Mesenchymal stem cell (in vitro differentiated cells and primary cell): ENCODE measurements at regions not wholly inside any gene's neighbourhood (a gene's known extent, or its start where the extent isn't known, plus 50 kb on each side); places are given as distances from the start of the nearest gene placed in this dataset.
A peak's percentile ranks its signal among the peaks of the same experiment; 100 is the strongest.

Source experiments
- DNase-seq: peaks from one replicate; pipeline ENCODE4 v3.0.0-alpha.2; 2013
- H2AFZ ChIP-seq: one replicate; pipeline ENCODE4 v1.6.1; 2013; ENCODE audit warnings: low read depth, mild to moderate bottlenecking, control low read depth, inconsistent platforms, low read length, moderate library complexity
- H2AK5ac ChIP-seq: 2 replicates; pipeline ENCODE4 v1.6.1; 2013; ENCODE audit warnings: low read length, moderate library complexity, mild to moderate bottlenecking, inconsistent platforms; ENCODE audit not compliant: severe bottlenecking
- H2BK120ac ChIP-seq: one replicate; pipeline ENCODE4 v1.6.1; 2013; ENCODE audit warnings: low read depth, mild to moderate bottlenecking, inconsistent platforms, low read length, moderate library complexity
- H2BK12ac ChIP-seq, 2 experiments: one replicate each; pipeline ENCODE4 v1.6.1; 2013; ENCODE audit warnings: inconsistent platforms in 2 of 2, low read length in 2 of 2, mild to moderate bottlenecking in 2 of 2, moderate library complexity in 2 of 2, control low read depth in 1 of 2
- H2BK15ac ChIP-seq: one replicate; pipeline ENCODE4 v1.6.1; 2013; ENCODE audit warnings: mild to moderate bottlenecking, low read depth, inconsistent platforms; ENCODE audit not compliant: poor library complexity, severe bottlenecking
- H2BK5ac ChIP-seq: 2 replicates; pipeline ENCODE4 v1.6.1; 2013; ENCODE audit warnings: low read depth, mild to moderate bottlenecking, low read length, control low read depth, inconsistent platforms; ENCODE audit not compliant: poor library complexity, severe bottlenecking
- H3K14ac ChIP-seq, 2 experiments: one replicate each; pipeline ENCODE4 v1.6.1; 2013; ENCODE audit warnings: inconsistent platforms in 2 of 2, low read length in 2 of 2, control low read depth in 1 of 2, mild to moderate bottlenecking in 1 of 2, moderate library complexity in 1 of 2
- H3K18ac ChIP-seq, 2 experiments: one replicate each; pipeline ENCODE4 v1.6.1; 2013; ENCODE audit warnings: inconsistent platforms in 2 of 2, low read length in 2 of 2, control low read depth in 1 of 2, low read depth in 1 of 2, mild to moderate bottlenecking in 1 of 2
- H3K23ac ChIP-seq, 2 experiments: one replicate each; pipeline ENCODE4 v1.6.1; 2013; ENCODE audit warnings: inconsistent platforms in 2 of 2, low read length in 2 of 2, mild to moderate bottlenecking in 2 of 2, moderate library complexity in 2 of 2, control low read depth in 1 of 2
- H3K27ac ChIP-seq: 2 replicates; pipeline ENCODE4 v1.5.1; 2013; ENCODE audit warnings: mild to moderate bottlenecking, moderate library complexity, low read length, control low read depth, inconsistent platforms; ENCODE audit not compliant: poor library complexity, severe bottlenecking
- H3K27me3 ChIP-seq, 2 experiments: 2 replicates each; pipeline versions ENCODE4 v1.6.1 to v1.7.0; 2013; ENCODE audit warnings: low read length in 2 of 2, mild to moderate bottlenecking in 2 of 2, moderate library complexity in 2 of 2, control low read depth in 1 of 2, inconsistent platforms in 1 of 2; ENCODE audit not compliant: control insufficient read depth in 1 of 2, insufficient read depth in 1 of 2
- H3K36me3 ChIP-seq, 2 experiments: 2 replicates each; pipeline versions ENCODE4 v1.6.1 to v1.7.0; 2013; ENCODE audit warnings: low read length in 2 of 2, control low read depth in 1 of 2, inconsistent platforms in 1 of 2, low read depth in 1 of 2, mild to moderate bottlenecking in 1 of 2; ENCODE audit not compliant: insufficient read depth in 2 of 2, control insufficient read depth in 1 of 2
- H3K4ac ChIP-seq, 2 experiments: one replicate each; pipeline ENCODE4 v1.6.1; 2013; ENCODE audit warnings: inconsistent platforms in 2 of 2, low read length in 2 of 2, mild to moderate bottlenecking in 2 of 2, moderate library complexity in 2 of 2, control low read depth in 1 of 2, low read depth in 1 of 2
- H3K4me1 ChIP-seq: 2 replicates; pipeline ENCODE4 v1.6.1; 2013; ENCODE audit warnings: low read depth, low read length, control low read depth; ENCODE audit not compliant: control insufficient read depth, insufficient read depth
- H3K4me2 ChIP-seq: 2 replicates; pipeline ENCODE4 v1.6.1; 2013; ENCODE audit warnings: low read length, mild to moderate bottlenecking, inconsistent platforms; ENCODE audit not compliant: poor library complexity, severe bottlenecking
- H3K4me3 ChIP-seq, 2 experiments: 2 replicates each; pipeline versions ENCODE4 v1.5.1 to v1.7.0; 2013; ENCODE audit warnings: low read length in 2 of 2, mild to moderate bottlenecking in 2 of 2, control low read depth in 1 of 2, low read depth in 1 of 2; ENCODE audit not compliant: insufficient read depth in 1 of 2
- H3K79me1 ChIP-seq: replicated peaks from 2 replicates; pipeline ENCODE4 v1.6.1; 2013; ENCODE audit warnings: mild to moderate bottlenecking, control low read depth, low read length, inconsistent platforms; ENCODE audit not compliant: poor library complexity, severe bottlenecking
- H3K9ac ChIP-seq: 2 replicates; pipeline ENCODE4 v1.7.0; 2013; ENCODE audit warnings: mild to moderate bottlenecking, low read length, moderate library complexity
- H3K9me3 ChIP-seq: 2 replicates; pipeline ENCODE4 v1.7.0; 2013; ENCODE audit warnings: mild to moderate bottlenecking, low read length; ENCODE audit not compliant: control insufficient read depth
- H4K8ac ChIP-seq: one replicate; pipeline ENCODE4 v1.6.1; 2013; ENCODE audit warnings: inconsistent platforms, mild to moderate bottlenecking, low read length, moderate library complexity
- H4K91ac ChIP-seq: one replicate; pipeline ENCODE4 v1.6.1; 2013; ENCODE audit warnings: mild to moderate bottlenecking, low read length, inconsistent platforms
- WGBS: methylation state at CpG from one replicate; pipeline ENCODE4 v1.1.7; 2013; ENCODE audit warnings: mixed read lengths; 5-methylcytosine and 5-hydroxymethylcytosine counted together

GRCh38 chr20:40278673-40279072 lies 410.4 kb downstream of the MAFB start:
- Histone ChIP-seq H3K4me3 (no peak overlapping the region), H3K27me3 (peaks cover 0 to 11% of the 10 kb centered on the region in 2 experiments), H3K4me1 (peaks cover 3% of the 10 kb centered on the region), H3K23ac (no peak overlapping the region), H4K8ac (peak overlapping the region; percentile 79), H3K9me3 (no peaks in the 10 kb centered on the region), H3K27ac (no peak overlapping the region), H3K9ac (peak overlapping the region; percentile 62), H2BK5ac (no peak overlapping the region), H3K18ac (peak overlapping the region; percentile 26 to 79), H2BK120ac (peak overlapping the region; percentile 11), H3K79me1 (no peaks in the 10 kb centered on the region), H2AFZ (no peak overlapping the region), H3K14ac (no peak overlapping the region), H3K36me3 (no peaks in the 10 kb centered on the region), H3K4me2 (no peak overlapping the region), H2BK12ac (peak overlapping the region; percentile 27 to 38), H2AK5ac (no peak overlapping the region), H4K91ac (peak overlapping the region; percentile 91), H2BK15ac (no peak overlapping the region), H3K4ac (peak overlapping the region; percentile 12 to 28)
- no peak for DNase-seq
- WGBS = 96% methylated on average over 3 of the region's 3 CpGs

GRCh38 chr20:40276301-40276700 lies 412.7 kb downstream of the MAFB start:
- Histone ChIP-seq H3K4ac (peak overlapping the region in 1 of 2 experiments; percentile 73), H3K27me3 (no peaks in the 10 kb centered on the region), H3K18ac (no peak overlapping the region), H3K23ac (no peak overlapping the region), H2AK5ac (peak overlapping the region; percentile 54), H3K9ac (no peak overlapping the region), H2BK120ac (peak overlapping the region; percentile 8), H2BK5ac (no peak overlapping the region), H3K36me3 (no peaks in the 10 kb centered on the region), H3K4me1 (peaks cover 3% of the 10 kb centered on the region), H2BK12ac (peak overlapping the region in 1 of 2 experiments; percentile 61), H3K9me3 (no peaks in the 10 kb centered on the region), H2BK15ac (no peak overlapping the region), H2AFZ (no peak overlapping the region), H3K4me2 (no peak overlapping the region), H3K27ac (no peak overlapping the region), H3K14ac (peak overlapping the region in 1 of 2 experiments; percentile 68), H4K91ac (no peak overlapping the region), H3K4me3 (peak overlapping the region in 1 of 2 experiments; percentile 33), H4K8ac (peak overlapping the region; percentile 60), H3K79me1 (no peaks in the 10 kb centered on the region)
- DNase-seq = no peak
- WGBS = 72% methylated on average over 4 of the region's 4 CpGs

GRCh38 chr20:40275738-40276137 lies 413.3 kb downstream of the MAFB start:
- no peaks in the 10 kb centered on the region for H3K79me1 ChIP-seq
- no peak overlapping the region for H3K23ac ChIP-seq
- H3K4me3 ChIP-seq = peak overlapping the region in 1 of 2 experiments; percentile 33
- H2BK5ac ChIP-seq = no peak overlapping the region
- H3K4me1 ChIP-seq = peaks cover 3% of the 10 kb centered on the region
- no peak overlapping the region for H3K27ac ChIP-seq
- H2AK5ac ChIP-seq = no peak overlapping the region
- H2BK120ac ChIP-seq = no peak overlapping the region
- 67% methylated on average over 8 of the region's 10 CpGs for WGBS
- no peak overlapping the region for H2AFZ ChIP-seq
- no peak overlapping the region for H3K4me2 ChIP-seq
- DNase-seq = no peak
- no peak overlapping the region for H2BK15ac ChIP-seq
- no peak overlapping the region for H4K91ac ChIP-seq
- H3K9me3 ChIP-seq = no peaks in the 10 kb centered on the region
- no peaks in the 10 kb centered on the region for H3K27me3 ChIP-seq
- H3K36me3 ChIP-seq = no peaks in the 10 kb centered on the region
- H3K14ac ChIP-seq = no peak overlapping the region
- peak overlapping the region in 1 of 2 experiments; percentile 33 for H3K18ac ChIP-seq
- H2BK12ac ChIP-seq = peak overlapping the region in 1 of 2 experiments; percentile 52
- H3K4ac ChIP-seq = no peak overlapping the region
- H4K8ac ChIP-seq = no peak overlapping the region
- peak overlapping the region; percentile 27 for H3K9ac ChIP-seq

- WGBS = 50% methylated on average over 3 of the region's 3 CpGs
- Histone ChIP-seq H2BK12ac (no peak overlapping the region), H3K4me3 (no peak overlapping the region), H3K27ac (no peak overlapping the region), H3K18ac (peak overlapping the region; percentile 34 to 61), H3K4ac (no peak overlapping the region), H3K9ac (no peak overlapping the region), H2AFZ (no peak overlapping the region), H3K36me3 (no peaks in the 10 kb centered on the region), H4K91ac (peak overlapping the region; percentile 54), H2BK15ac (no peak overlapping the region), H2BK120ac (no peak overlapping the region), H3K4me1 (peaks cover 3% of the 10 kb centered on the region), H2AK5ac (no peak overlapping the region), H3K9me3 (no peaks in the 10 kb centered on the region), H2BK5ac (no peak overlapping the region), H3K14ac (no peak overlapping the region), H3K4me2 (no peak overlapping the region), H3K27me3 (no peaks in the 10 kb centered on the region), H4K8ac (peak overlapping the region; percentile 78), H3K23ac (peak overlapping the region in 1 of 2 experiments; percentile 37), H3K79me1 (no peaks in the 10 kb centered on the region)
- no peak for DNase-seq
These were observed 414.0 kb downstream of the MAFB start for GRCh38 chr20:40274912-40275533.
